ENCODE measurements at regions not wholly inside any gene's neighbourhood (a gene's known extent, or its start where the extent isn't known, plus 50 kb on each side); places are given as distances from the start of the nearest gene placed in this dataset.

DNA sequence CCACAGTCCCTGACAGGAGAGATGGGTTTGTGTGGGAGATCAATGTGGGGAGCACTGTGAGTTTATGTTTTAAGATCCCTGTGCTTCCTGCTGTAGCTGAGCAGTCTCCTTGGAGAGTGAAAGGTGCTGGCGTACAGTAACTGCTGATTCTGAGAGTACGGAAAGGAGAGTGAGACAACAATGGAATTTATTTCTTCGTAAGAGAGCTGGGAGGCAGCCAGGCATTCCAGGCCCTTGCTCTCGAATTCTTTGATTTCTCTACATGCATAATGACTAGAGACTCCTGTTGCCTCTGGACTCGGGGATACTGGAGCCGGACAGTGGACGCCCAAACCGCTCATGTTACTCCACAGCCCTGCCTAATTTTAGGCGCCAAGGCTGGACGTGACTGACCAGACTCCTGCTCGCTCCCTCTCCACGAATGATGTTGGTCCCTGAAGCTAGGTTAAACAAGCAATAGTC, 131.0 kb upstream of the PHACTR1 start:
- DNase-seq (ENCODE audit: low read depth): no peak

DNA sequence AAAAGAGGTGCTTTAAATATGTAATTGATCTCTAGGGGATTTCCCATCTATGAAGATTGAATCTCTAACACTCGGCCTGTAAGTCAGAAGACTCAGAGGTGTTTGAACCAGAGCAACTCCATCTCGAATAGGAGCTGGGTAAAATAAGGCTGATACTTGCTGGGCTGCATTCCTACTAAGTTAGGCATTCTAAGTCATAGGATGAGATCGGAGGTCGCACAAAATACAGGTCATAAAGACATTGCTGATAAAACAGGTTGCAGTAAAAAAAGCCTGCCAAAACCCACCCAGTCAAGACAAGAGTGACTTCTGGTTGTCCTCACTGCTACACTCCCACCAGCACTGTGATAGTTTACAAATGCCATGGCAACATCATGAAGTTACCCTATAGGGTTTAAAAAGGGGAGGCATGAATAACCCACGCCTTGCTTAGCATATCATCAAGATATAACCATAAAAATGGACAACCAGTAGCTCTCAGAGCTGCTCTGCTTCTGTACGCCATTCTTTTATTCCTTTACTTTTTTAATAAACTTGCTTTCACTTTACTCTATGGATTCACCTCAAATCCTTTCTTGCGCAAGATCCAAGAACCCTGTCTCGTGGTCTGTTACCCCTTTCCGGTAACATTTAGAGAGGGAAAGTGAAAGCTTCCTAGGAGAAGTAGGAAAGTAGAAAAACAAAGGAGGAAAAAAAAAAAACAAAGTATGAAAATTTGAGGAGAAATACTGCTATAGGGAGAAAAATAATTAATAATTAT, 129.7 kb upstream of the PHACTR1 start:
- no peak for DNase-seq (ENCODE audit: low read depth)

- DNase-seq (ENCODE audit: low read depth): no peak
Observed at GRCh38 chr6:12590901-12591300, 125.7 kb upstream of the PHACTR1 start.

- DNase-seq (ENCODE audit: low read depth): no peak
Observed at GRCh38 chr6:12592634-12593033, 123.9 kb upstream of the PHACTR1 start.

- DNase-seq (ENCODE audit: low read depth): no peak
Observed at GRCh38 chr6:12593771-12594529, 122.6 kb upstream of the PHACTR1 start.

DNA sequence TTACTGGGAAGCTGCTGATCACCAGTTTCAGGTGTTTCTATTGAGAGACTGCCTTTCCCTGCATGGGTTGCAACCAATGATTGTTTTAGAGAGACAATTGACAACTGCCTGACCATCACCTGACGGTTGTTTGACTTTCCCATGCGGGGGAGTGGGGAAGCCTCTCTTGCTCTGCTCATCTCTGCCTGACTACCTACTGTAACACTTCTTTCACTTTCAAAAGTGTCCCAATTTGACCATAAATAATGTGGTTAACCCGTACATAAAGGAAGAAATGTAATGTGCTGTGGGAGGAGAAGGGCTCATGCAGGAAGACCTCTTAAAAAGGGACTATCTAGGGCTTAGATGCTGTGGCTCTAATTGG, 122.1 kb upstream of the PHACTR1 start:
- DNase-seq (ENCODE audit: low read depth): no peak

GRCh38 chr6:12595161-12595811, 121.3 kb upstream of the PHACTR1 start:
- no peak for DNase-seq (ENCODE audit: low read depth)

- no peak for DNase-seq (ENCODE audit: low read depth)
Observed at GRCh38 chr6:12596731-12597130, 119.8 kb upstream of the PHACTR1 start.

GRCh38 chr6:12598919-12599318, 117.6 kb upstream of the PHACTR1 start:
- no peak for DNase-seq (ENCODE audit: low read depth)

GRCh38 chr6:12601881-12602280, 114.7 kb upstream of the PHACTR1 start:
- DNase-seq (ENCODE audit: low read depth): no peak

- DNase-seq (ENCODE audit: low read depth): no peak
Observed at GRCh38 chr6:12602342-12602741, 114.2 kb upstream of the PHACTR1 start.

- DNase-seq (ENCODE audit: low read depth): no peak
Observed at GRCh38 chr6:12602951-12603672, 113.5 kb upstream of the PHACTR1 start.

DNA sequence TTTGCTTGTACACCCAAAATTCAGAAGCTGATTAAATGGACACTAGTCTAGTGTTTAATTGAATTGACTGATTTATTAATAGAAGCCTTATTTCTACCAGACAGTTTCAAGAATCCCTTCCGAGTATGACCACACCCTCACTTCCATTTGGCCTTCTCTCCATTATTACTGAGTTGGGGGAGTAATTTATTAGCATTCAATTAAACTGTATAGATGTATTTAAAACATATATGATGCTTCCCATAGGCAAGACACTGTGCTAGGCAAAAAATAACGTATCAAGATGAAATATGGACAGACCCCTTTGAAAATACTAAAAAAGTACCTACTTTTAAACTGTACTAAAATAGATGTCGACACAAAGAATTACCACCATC, 112.9 kb upstream of the PHACTR1 start:
- no peak for DNase-seq (ENCODE audit: low read depth)

GRCh38 chr6:12605888-12606345, 110.7 kb upstream of the PHACTR1 start:
- DNase-seq (ENCODE audit: low read depth): no peak

DNA sequence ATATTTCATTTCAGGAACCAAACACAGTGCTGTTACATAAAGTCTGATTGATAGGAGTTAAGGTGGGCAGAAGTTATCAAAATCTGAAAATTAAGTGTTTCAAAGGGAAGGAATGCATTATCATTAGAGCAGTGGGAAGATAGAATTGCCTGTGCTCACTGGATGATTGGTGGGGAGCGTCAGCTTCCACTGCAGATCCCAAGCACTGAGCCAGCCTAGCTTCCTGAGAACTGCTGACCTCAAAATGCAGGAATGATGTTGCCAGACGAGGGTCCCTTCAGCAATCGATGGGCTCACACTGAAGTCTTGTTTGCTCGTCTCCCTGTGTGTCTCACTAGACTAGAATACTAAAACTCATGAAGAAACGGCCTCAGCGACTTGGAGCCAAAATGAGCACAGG, 110.0 kb upstream of the PHACTR1 start:
- no peak for DNase-seq (ENCODE audit: low read depth)

GRCh38 chr6:12608016-12608860, 108.3 kb upstream of the PHACTR1 start:
- DNase-seq (ENCODE audit: low read depth): no peak

- no peak for DNase-seq (ENCODE audit: low read depth)
Observed at GRCh38 chr6:12608874-12609273, 107.7 kb upstream of the PHACTR1 start.

DNA sequence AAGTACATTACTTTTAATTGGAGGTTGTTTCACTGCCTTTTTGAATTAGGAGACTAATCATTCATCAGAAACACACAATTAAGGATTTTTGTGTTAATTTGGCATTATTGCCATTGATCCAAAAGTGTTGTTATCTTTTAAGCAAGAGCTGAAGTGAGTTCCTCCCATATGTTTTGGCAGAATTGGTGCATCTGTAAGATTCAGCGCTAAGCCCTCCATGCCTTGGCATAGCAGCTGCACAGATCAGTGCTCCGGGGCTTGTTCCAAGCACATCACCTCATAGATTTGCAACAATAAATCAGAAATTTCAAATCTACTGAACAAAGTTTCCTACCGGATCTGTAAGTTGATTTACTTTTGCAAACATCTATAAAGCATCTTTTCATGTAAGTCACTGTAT, 106.8 kb upstream of the PHACTR1 start:
- DNase-seq (ENCODE audit: low read depth): no peak

GRCh38 chr6:12610862-12611261, 105.7 kb upstream of the PHACTR1 start:
- DNase-seq (ENCODE audit: low read depth): no peak

GRCh38 chr6:12613811-12614210, 102.8 kb upstream of the PHACTR1 start:
- DNase-seq (ENCODE audit: low read depth): no peak

DNA sequence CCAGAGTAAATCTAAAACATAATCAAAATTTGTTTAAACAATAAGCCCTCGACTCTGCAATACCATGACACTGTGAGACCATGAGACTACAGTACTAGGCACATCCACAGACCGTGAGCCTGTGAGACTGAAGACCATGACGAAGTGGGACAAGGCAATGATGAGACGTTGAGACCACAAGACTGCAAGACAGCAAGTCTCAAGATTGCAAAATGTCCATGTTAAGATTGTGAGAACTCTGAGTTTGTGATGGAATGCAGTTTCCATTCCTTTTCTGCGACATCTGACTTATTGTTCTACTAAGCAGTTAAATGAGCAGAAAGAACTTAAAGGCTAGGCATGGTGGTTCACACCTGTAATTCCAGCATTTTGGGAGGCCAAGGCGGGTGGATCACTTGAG, 102.1 kb upstream of the PHACTR1 start:
- no peak for DNase-seq (ENCODE audit: low read depth)

All from GM04504 (cell line).